ENCODE measurements at regions not wholly inside any gene's neighbourhood (a gene's known extent, or its start where the extent isn't known, plus 50 kb on each side); places are given as distances from the start of the nearest gene placed in this dataset.
A peak's percentile ranks its signal among the peaks of the same experiment; 100 is the strongest.
"Not testable (repeated sequence)": the region's sequence is repeated elsewhere in the genome, so short reads cannot be mapped to it uniquely, and the experiment has no call there.

- Histone ChIP-seq H3K36me3 (peaks cover 20% of the 10 kb centered on the region), H3K4me2 (peak overlapping the region; percentile 74), H3K27ac (peak overlapping the region; percentile 88), H3K4me1 (peaks cover 57% of the 10 kb centered on the region), H3K4me3 (peak overlapping the region; percentile 74), H4K20me1 (peaks cover 76% of the 10 kb centered on the region), H3K9ac (peak overlapping the region; percentile 91)
- not testable (repeated sequence) for H3K9me3 ChIP-seq, H3K27me3 ChIP-seq
Measured at GRCh38 chr17:30731210-30732132, 93.0 kb downstream of the CRLF3 start.

GRCh38 chr17:30730837-30731209 is 93.7 kb downstream of the CRLF3 start:
- H4K20me1 ChIP-seq: peaks cover 78% of the 10 kb centered on the region
- H3K4me1 ChIP-seq: peaks cover 57% of the 10 kb centered on the region
- H3K27ac ChIP-seq: peak overlapping the region; percentile 88
- not testable (repeated sequence) for H3K27me3 ChIP-seq, H3K9me3 ChIP-seq
- peaks cover 20% of the 10 kb centered on the region for H3K36me3 ChIP-seq
- peak overlapping the region; percentile 74 for H3K4me2 ChIP-seq
- H3K9ac ChIP-seq: peak overlapping the region; percentile 91
- H3K4me3 ChIP-seq: peak overlapping the region; percentile 74

- peak overlapping the region; percentile 91; the same call in 1 of the 2 replicates for H3K9ac ChIP-seq
- peak overlapping the region; percentile 74; the same call in 1 of the 2 replicates for H3K4me3 ChIP-seq
- H3K36me3 ChIP-seq: peaks cover 14% of the 10 kb centered on the region
Measured at GRCh38 chr17:30730171-30730836, 94.2 kb downstream of the CRLF3 start.

GRCh38 chr17:30729471-30730170 is 94.9 kb downstream of the CRLF3 start:
- H4K20me1 ChIP-seq: peaks cover 75% of the 10 kb centered on the region
- H3K4me1 ChIP-seq: peaks cover 57% of the 10 kb centered on the region
- H3K27ac ChIP-seq: peak overlapping the region; percentile 68
- not testable (repeated sequence) for H3K4me3 ChIP-seq, H3K9me3 ChIP-seq, H3K27me3 ChIP-seq
- peak overlapping the region; percentile 78 for H3K4me2 ChIP-seq
- peaks cover 11% of the 10 kb centered on the region for H3K36me3 ChIP-seq
- H3K9ac ChIP-seq: peak overlapping the region; percentile 60; the same call in 1 of the 2 replicates

More at GRCh38 chr17:30730171-30730836, 94.2 kb downstream of the CRLF3 start:
- peak overlapping the region; percentile 74 for H3K4me2 ChIP-seq
- H3K9me3 ChIP-seq, H3K27me3 ChIP-seq: not testable (repeated sequence)
- H3K27ac ChIP-seq: peak overlapping the region; percentile 88; the same call in 1 of the 2 replicates
- H3K4me1 ChIP-seq: peaks cover 57% of the 10 kb centered on the region
- H4K20me1 ChIP-seq: peaks cover 78% of the 10 kb centered on the region

- not testable (repeated sequence) for H3K9me3 ChIP-seq, H3K36me3 ChIP-seq, H3K9ac ChIP-seq, H3K4me3 ChIP-seq, H3K27me3 ChIP-seq
- peaks cover 73% of the 10 kb centered on the region for H4K20me1 ChIP-seq
- H3K27ac ChIP-seq: peak overlapping the region; percentile 68
- H3K4me2 ChIP-seq: peak overlapping the region; percentile 78; the same call in 1 of the 2 replicates
- peaks cover 51% of the 10 kb centered on the region for H3K4me1 ChIP-seq
Measured at GRCh38 chr17:30727517-30727916, 97.0 kb downstream of the CRLF3 start.

GRCh38 chr17:30726734-30727133 is 97.8 kb downstream of the CRLF3 start:
- not testable (repeated sequence) for H3K36me3 ChIP-seq, H3K4me2 ChIP-seq, H3K9ac ChIP-seq, H3K9me3 ChIP-seq, H3K27ac ChIP-seq, H3K4me3 ChIP-seq, H3K27me3 ChIP-seq
- H3K4me1 ChIP-seq: peaks cover 59% of the 10 kb centered on the region
- H4K20me1 ChIP-seq: peaks cover 78% of the 10 kb centered on the region

- H3K36me3 ChIP-seq, H3K9me3 ChIP-seq, H3K27me3 ChIP-seq, H3K27ac ChIP-seq, H3K4me3 ChIP-seq, H3K4me2 ChIP-seq, H3K9ac ChIP-seq: not testable (repeated sequence)
- peaks cover 63% of the 10 kb centered on the region for H3K4me1 ChIP-seq
- peaks cover 82% of the 10 kb centered on the region for H4K20me1 ChIP-seq
Measured at GRCh38 chr17:30726310-30726709, 98.2 kb downstream of the CRLF3 start.

- not testable (repeated sequence) for H3K9me3 ChIP-seq, H3K4me2 ChIP-seq, H3K27ac ChIP-seq, H3K27me3 ChIP-seq, H3K9ac ChIP-seq, H3K4me3 ChIP-seq
- peaks cover 90% of the 10 kb centered on the region for H4K20me1 ChIP-seq
- peaks cover 11% of the 10 kb centered on the region for H3K36me3 ChIP-seq
- peaks cover 50% of the 10 kb centered on the region for H3K4me1 ChIP-seq
Measured at GRCh38 chr17:30724034-30724650, 100.3 kb downstream of the CRLF3 start.

GRCh38 chr17:30722114-30722780 is 102.2 kb downstream of the CRLF3 start:
- Histone ChIP-seq H3K4me1 (peaks cover 31% of the 10 kb centered on the region), H3K27ac (0 out of 2 replicates have a peak overlapping the region, but pooled peaks have one; percentile 35), H3K4me2 (peak overlapping the region; percentile 69), H4K20me1 (peaks cover 92% of the 10 kb centered on the region), H3K36me3 (peaks cover 16% of the 10 kb centered on the region)
- not testable (repeated sequence) for H3K27me3 ChIP-seq, H3K9me3 ChIP-seq, H3K9ac ChIP-seq, H3K4me3 ChIP-seq

- Histone ChIP-seq H3K4me1 (peaks cover 31% of the 10 kb centered on the region), H3K36me3 (peaks cover 18% of the 10 kb centered on the region; the same call in 1 of the 2 replicates), H4K20me1 (peaks cover 94% of the 10 kb centered on the region)
- not testable (repeated sequence) for H3K27me3 ChIP-seq, H3K9me3 ChIP-seq, H3K4me3 ChIP-seq, H3K9ac ChIP-seq, H3K27ac ChIP-seq, H3K4me2 ChIP-seq
Measured at GRCh38 chr17:30720971-30721370, 103.5 kb downstream of the CRLF3 start.

Data from BLaER1 (cell line).